ENCODE measurements at regions not wholly inside any gene's neighbourhood (a gene's known extent, or its start where the extent isn't known, plus 50 kb on each side); places are given as distances from the start of the nearest gene placed in this dataset.

GRCh38 chr1:234530672-234531071 is 51.7 kb upstream of the TARBP1 start:
- Histone ChIP-seq H3K9me3 (ENCODE audit: low read depth, low read length, poor library complexity, severe bottlenecking) (no peaks in the 10 kb centered on the region), H3K27ac (ENCODE audit: low read depth, low read length, poor library complexity, severe bottlenecking) (no peak overlapping the region), H3K4me3 (ENCODE audit: low read depth, low read length, poor library complexity, severe bottlenecking) (no peak overlapping the region), H3K36me3 (ENCODE audit: insufficient read depth, low read length, poor library complexity, severe bottlenecking) (no peaks in the 10 kb centered on the region), H3K27me3 (replicated peaks; ENCODE audit: insufficient read depth, low read depth, low read length, poor library complexity) (no peaks in the 10 kb centered on the region), H3K4me1 (ENCODE audit: insufficient read depth, low read length, poor library complexity, severe bottlenecking) (peaks cover 47% of the 10 kb centered on the region)
- CTCF ChIA-PET, result no interaction called here
- intact Hi-C loops (cut with micrococcal nuclease; ENCODE audit: unreplicated experiment), result no loop called here
- no peak for DNase-seq (ENCODE audit: low spot score)
- BruUV-seq (replicated peaks), result no TSS peak
- TF ChIP-seq CTCF (conservative IDR thresholded peaks at IDR 0.05; ENCODE audit: low read depth, low read length), result no peak
- TF ChIP-seq EZH2 (IDR thresholded peaks at IDR 0.05; ENCODE audit: borderline replicate concordance, low read depth, low read length, poor library complexity, severe bottlenecking), result no peak
- POLR2A ChIA-PET (ENCODE audit: low non-redundant PET), result no interaction called here

- peaks cover 41% of the 10 kb centered on the region for H3K4me1 ChIP-seq (ENCODE audit: insufficient read depth, low read length, poor library complexity, severe bottlenecking)
- TF ChIP-seq CTCF (conservative IDR thresholded peaks at IDR 0.05; ENCODE audit: low read depth, low read length), result no peak
- TF ChIP-seq EZH2 (IDR thresholded peaks at IDR 0.05; ENCODE audit: borderline replicate concordance, low read depth, low read length, poor library complexity, severe bottlenecking), result no peak
- no peaks in the 10 kb centered on the region for H3K9me3 ChIP-seq (ENCODE audit: low read depth, low read length, poor library complexity, severe bottlenecking)
- no peak for DNase-seq (ENCODE audit: low spot score)
- no peak overlapping the region for H3K4me3 ChIP-seq (ENCODE audit: low read depth, low read length, poor library complexity, severe bottlenecking)
- H3K27me3 ChIP-seq (replicated peaks; ENCODE audit: insufficient read depth, low read depth, low read length, poor library complexity), result no peaks in the 10 kb centered on the region
- POLR2A ChIA-PET (ENCODE audit: low non-redundant PET), result no interaction called here
- no TSS peak for BruUV-seq (replicated peaks)
- CTCF ChIA-PET, result no interaction called here
- H3K27ac ChIP-seq (ENCODE audit: low read depth, low read length, poor library complexity, severe bottlenecking), result no peak overlapping the region
- intact Hi-C loops (cut with micrococcal nuclease; ENCODE audit: unreplicated experiment), result no loop called here
- no peaks in the 10 kb centered on the region for H3K36me3 ChIP-seq (ENCODE audit: insufficient read depth, low read length, poor library complexity, severe bottlenecking)
Observed at GRCh38 chr1:234529950-234530237, 50.9 kb upstream of the TARBP1 start.

GRCh38 chr1:234529095-234529949 is 50.3 kb upstream of the TARBP1 start:
- TF ChIP-seq CTCF (conservative IDR thresholded peaks at IDR 0.05; ENCODE audit: low read depth, low read length), result no peak
- no peak for TF ChIP-seq EZH2 (IDR thresholded peaks at IDR 0.05; ENCODE audit: borderline replicate concordance, low read depth, low read length, poor library complexity, severe bottlenecking)

More at GRCh38 chr1:234529095-234529949, 50.3 kb upstream of the TARBP1 start:
- ChIA-PET POLR2A (ENCODE audit: low non-redundant PET) (no interaction called here), CTCF (no interaction called here)
- BruUV-seq (replicated peaks), result no TSS peak
- no peaks in the 10 kb centered on the region for H3K36me3 ChIP-seq (ENCODE audit: insufficient read depth, low read length, poor library complexity, severe bottlenecking)
- H3K9me3 ChIP-seq (ENCODE audit: low read depth, low read length, poor library complexity, severe bottlenecking), result no peaks in the 10 kb centered on the region
- intact Hi-C loops (cut with micrococcal nuclease; ENCODE audit: unreplicated experiment), result no loop called here
- no peaks in the 10 kb centered on the region for H3K27me3 ChIP-seq (replicated peaks; ENCODE audit: insufficient read depth, low read depth, low read length, poor library complexity)
- peaks cover 41% of the 10 kb centered on the region for H3K4me1 ChIP-seq (ENCODE audit: insufficient read depth, low read length, poor library complexity, severe bottlenecking)
- no peak overlapping the region for H3K4me3 ChIP-seq (ENCODE audit: low read depth, low read length, poor library complexity, severe bottlenecking)
- H3K27ac ChIP-seq (ENCODE audit: low read depth, low read length, poor library complexity, severe bottlenecking), result no peak overlapping the region
- DNase-seq (ENCODE audit: low spot score), result no peak

All from A673 (cell line).